ENCODE measurements at regions not wholly inside any gene's neighbourhood (a gene's known extent, or its start where the extent isn't known, plus 50 kb on each side); places are given as distances from the start of the nearest gene placed in this dataset.
A peak's percentile ranks its signal among the peaks of the same experiment; 100 is the strongest.

DNA sequence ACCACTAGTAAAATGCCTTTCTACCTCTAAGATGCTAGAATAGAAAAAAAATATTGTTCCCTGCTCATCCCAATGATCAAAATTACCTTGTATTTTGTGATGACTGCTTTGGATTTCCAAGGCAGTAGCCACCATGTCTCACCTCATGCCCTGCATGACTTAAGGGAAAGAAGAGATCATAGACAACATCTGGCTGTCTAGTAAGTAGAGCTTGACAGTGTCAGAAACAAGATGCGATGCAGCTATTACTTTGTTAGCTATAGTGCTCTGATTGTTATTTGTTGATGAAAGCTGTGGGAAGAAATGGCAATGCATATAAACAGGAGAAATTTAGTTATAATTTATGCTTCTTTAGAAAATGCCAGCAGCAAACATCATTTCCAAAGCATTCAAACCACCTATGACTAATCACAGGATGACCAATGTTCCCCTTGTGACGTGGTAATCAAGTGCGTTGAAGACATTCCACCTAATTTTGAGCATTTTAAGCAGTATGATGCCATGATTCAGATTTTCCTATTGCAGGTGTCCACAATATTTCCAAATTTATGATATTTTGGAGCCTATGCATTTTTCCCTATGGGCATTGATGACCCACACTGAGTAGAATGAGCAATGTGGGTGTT is 308.3 kb downstream of the KCNRG start:
- H3K79me2 ChIP-seq (ENCODE audit: insufficient read depth, low read length) = no peaks in the 10 kb centered on the region
- no peak overlapping the region for H3K27ac ChIP-seq (ENCODE audit: low read length)
- H2AFZ ChIP-seq (ENCODE audit: low read depth, low read length) = no peak overlapping the region
- peaks cover 56% of the 10 kb centered on the region for H3K4me1 ChIP-seq (ENCODE audit: insufficient read depth, low read length)
- no peaks in the 10 kb centered on the region for H3K36me3 ChIP-seq (ENCODE audit: insufficient read depth, low read length)
- no peak for ATAC-seq (ENCODE audit: insufficient read depth, low read depth)
- H3K9me3 ChIP-seq (ENCODE audit: insufficient read depth, low read length, severe bottlenecking) = no peaks in the 10 kb centered on the region
- TF ChIP-seq CTCF (IDR thresholded peaks at IDR 0.05; ENCODE audit: borderline replicate concordance, extremely low read depth, low read length, poor library complexity, severe bottlenecking) (no peak), EZH2 (IDR thresholded peaks at IDR 0.05; ENCODE audit: borderline replicate concordance, low read depth, low read length, severe bottlenecking) (no peak)
- no peak for DNase-seq
- no peak overlapping the region for H3K9ac ChIP-seq (ENCODE audit: low read depth, low read length)
- no peaks in the 10 kb centered on the region for H3K27me3 ChIP-seq (ENCODE audit: insufficient read depth, low read length, poor library complexity)
- H3K4me2 ChIP-seq (ENCODE audit: insufficient read depth, low read length) = no peak overlapping the region
- H3K4me3 ChIP-seq (ENCODE audit: low read depth in 1 of 2, low read length in 2 of 2) = no peak overlapping the region
- H4K20me1 ChIP-seq (ENCODE audit: insufficient read depth, low read length) = no peaks in the 10 kb centered on the region

- DNase-seq (peak; percentile 19), ATAC-seq (ENCODE audit: insufficient read depth, low read depth) (peak; percentile 71)
- Histone ChIP-seq H3K4me2 (ENCODE audit: insufficient read depth, low read length) (peak overlapping the region; percentile 25; the same call in 1 of the 2 replicates), H4K20me1 (ENCODE audit: insufficient read depth, low read length) (no peaks in the 10 kb centered on the region), H3K36me3 (ENCODE audit: insufficient read depth, low read length) (no peaks in the 10 kb centered on the region), H3K79me2 (ENCODE audit: insufficient read depth, low read length) (no peaks in the 10 kb centered on the region), H3K4me3 (ENCODE audit: low read depth in 1 of 2, low read length in 2 of 2) (no peak overlapping the region), H3K4me1 (ENCODE audit: insufficient read depth, low read length) (peaks cover 29% of the 10 kb centered on the region), H3K9me3 (ENCODE audit: insufficient read depth, low read length, severe bottlenecking) (no peaks in the 10 kb centered on the region), H3K27ac (ENCODE audit: low read length) (0 out of 2 replicates have a peak overlapping the region, but pooled peaks have one; percentile 23), H3K9ac (ENCODE audit: low read depth, low read length) (no peak overlapping the region), H3K27me3 (ENCODE audit: insufficient read depth, low read length, poor library complexity) (no peaks in the 10 kb centered on the region), H2AFZ (ENCODE audit: low read depth, low read length) (0 out of 2 replicates have a peak overlapping the region, but pooled peaks have one; percentile 4)
- TF ChIP-seq CTCF (IDR thresholded peaks at IDR 0.05; ENCODE audit: borderline replicate concordance, extremely low read depth, low read length, poor library complexity, severe bottlenecking) (no peak), EZH2 (IDR thresholded peaks at IDR 0.05; ENCODE audit: borderline replicate concordance, low read depth, low read length, severe bottlenecking) (no peak)
These were observed 311.0 kb downstream of the KCNRG start for GRCh38 chr13:50326271-50326670.

GRCh38 chr13:50326811-50327210 is 311.6 kb downstream of the KCNRG start:
- peaks cover 23% of the 10 kb centered on the region for H3K4me1 ChIP-seq (ENCODE audit: insufficient read depth, low read length)
- H3K27ac ChIP-seq (ENCODE audit: low read length) = 0 out of 2 replicates have a peak overlapping the region, but pooled peaks have one; percentile 23
- ATAC-seq (ENCODE audit: insufficient read depth, low read depth) (peak; percentile 73), DNase-seq (peak; percentile 15)
- H3K36me3 ChIP-seq (ENCODE audit: insufficient read depth, low read length) = no peaks in the 10 kb centered on the region
- TF ChIP-seq CTCF (IDR thresholded peaks at IDR 0.05; ENCODE audit: borderline replicate concordance, extremely low read depth, low read length, poor library complexity, severe bottlenecking) (no peak), EZH2 (IDR thresholded peaks at IDR 0.05; ENCODE audit: borderline replicate concordance, low read depth, low read length, severe bottlenecking) (no peak)
- no peak overlapping the region for H3K9ac ChIP-seq (ENCODE audit: low read depth, low read length)
- H3K9me3 ChIP-seq (ENCODE audit: insufficient read depth, low read length, severe bottlenecking) = no peaks in the 10 kb centered on the region
- peak overlapping the region; percentile 21; the same call in 1 of the 2 replicates for H2AFZ ChIP-seq (ENCODE audit: low read depth, low read length)
- H3K4me2 ChIP-seq (ENCODE audit: insufficient read depth, low read length) = peak overlapping the region; percentile 25
- no peaks in the 10 kb centered on the region for H3K79me2 ChIP-seq (ENCODE audit: insufficient read depth, low read length)
- H3K4me3 ChIP-seq (ENCODE audit: low read depth in 1 of 2, low read length in 2 of 2) = no peak overlapping the region
- no peaks in the 10 kb centered on the region for H3K27me3 ChIP-seq (ENCODE audit: insufficient read depth, low read length, poor library complexity)
- no peaks in the 10 kb centered on the region for H4K20me1 ChIP-seq (ENCODE audit: insufficient read depth, low read length)
